ENCODE measurements at regions not wholly inside any gene's neighbourhood (a gene's known extent, or its start where the extent isn't known, plus 50 kb on each side); places are given as distances from the start of the nearest gene placed in this dataset.

DNA sequence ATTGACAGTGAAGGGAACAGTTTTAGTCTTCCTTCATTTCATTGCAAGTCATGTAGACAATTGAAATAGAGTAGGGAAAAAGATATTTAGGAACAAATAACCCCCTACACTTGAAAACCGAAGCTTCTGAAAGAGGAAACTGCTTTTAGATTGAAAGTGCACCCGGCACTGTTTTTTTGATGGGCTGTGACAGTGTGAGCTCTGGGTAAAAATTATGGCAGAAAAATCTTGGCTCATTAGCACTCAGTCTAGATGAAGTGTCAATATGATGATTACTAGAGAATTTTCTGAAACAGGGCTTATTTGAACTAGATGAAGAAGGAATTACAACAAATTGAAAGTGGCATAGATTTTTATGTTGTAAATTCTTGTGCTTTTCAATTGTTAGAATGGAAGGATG is 1132.4 kb downstream of the RAPGEF2 start:
- Mint-ChIP-seq H3K27me3 (no peaks in the 10 kb centered on the region), H3K27ac (no peak overlapping the region), H3K36me3 (ENCODE audit: low read depth) (no peaks in the 10 kb centered on the region), H3K4me1 (no peaks in the 10 kb centered on the region), H3K4me3 (no peak overlapping the region)
- no peak for DNase-seq
- no peak for ATAC-seq
- no peaks in the 10 kb centered on the region for H3K9me3 ChIP-seq (ENCODE audit: control insufficient read depth, low read length, poor library complexity, severe bottlenecking)

- no peak for DNase-seq
- H3K27ac Mint-ChIP-seq: no peak overlapping the region
- no peaks in the 10 kb centered on the region for H3K27me3 Mint-ChIP-seq
- H3K4me1 Mint-ChIP-seq: no peaks in the 10 kb centered on the region
- no peak overlapping the region for H3K4me3 Mint-ChIP-seq
- H3K36me3 Mint-ChIP-seq (ENCODE audit: low read depth): no peaks in the 10 kb centered on the region
- no peak for ATAC-seq
- no peaks in the 10 kb centered on the region for H3K9me3 ChIP-seq (ENCODE audit: control insufficient read depth, low read length, poor library complexity, severe bottlenecking)
Measured at GRCh38 chr4:160235771-160236170, 1132.9 kb downstream of the RAPGEF2 start.

- Mint-ChIP-seq H3K4me3 (no peak overlapping the region), H3K27me3 (no peaks in the 10 kb centered on the region), H3K4me1 (no peaks in the 10 kb centered on the region), H3K36me3 (ENCODE audit: low read depth) (no peaks in the 10 kb centered on the region), H3K27ac (no peak overlapping the region)
- ATAC-seq (no peak), DNase-seq (no peak)
- H3K9me3 ChIP-seq (ENCODE audit: control insufficient read depth, low read length, poor library complexity, severe bottlenecking): no peaks in the 10 kb centered on the region
Measured at GRCh38 chr4:160238790-160239189, 1135.9 kb downstream of the RAPGEF2 start.

DNA sequence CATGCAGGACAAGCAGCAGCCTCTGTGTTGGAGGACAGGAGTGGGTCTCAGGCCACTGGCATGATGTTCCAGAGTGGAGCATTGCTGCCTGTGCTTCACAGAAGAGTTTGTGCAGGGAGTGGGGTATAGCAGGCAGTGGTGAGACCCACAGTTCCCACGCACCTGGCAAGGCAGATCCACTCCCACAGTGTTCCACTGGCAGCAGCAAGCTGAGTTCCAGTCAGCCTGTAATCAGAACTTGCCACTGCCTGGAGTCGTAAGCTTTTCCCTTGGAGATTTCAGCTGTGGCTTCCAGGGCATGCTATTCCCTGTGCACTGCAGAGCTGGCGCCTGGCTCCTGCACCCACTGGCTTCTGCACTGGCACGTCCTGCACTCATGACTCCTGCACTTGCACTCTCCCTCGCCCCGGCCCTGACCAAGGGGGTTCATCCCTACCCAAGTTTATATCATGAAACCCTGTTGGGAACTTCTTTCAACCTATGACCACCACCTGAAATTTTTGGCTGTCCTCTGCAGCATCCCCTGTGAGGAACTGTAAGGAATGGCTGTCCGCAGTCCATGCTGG is 1144.3 kb downstream of the RAPGEF2 start:
- H3K9me3 ChIP-seq (ENCODE audit: control insufficient read depth, low read length, poor library complexity, severe bottlenecking): no peaks in the 10 kb centered on the region
- Mint-ChIP-seq H3K4me3 (no peak overlapping the region), H3K36me3 (ENCODE audit: low read depth) (no peaks in the 10 kb centered on the region), H3K4me1 (no peaks in the 10 kb centered on the region), H3K27me3 (no peaks in the 10 kb centered on the region), H3K27ac (no peak overlapping the region)
- ATAC-seq: no peak
- DNase-seq: no peak

DNA sequence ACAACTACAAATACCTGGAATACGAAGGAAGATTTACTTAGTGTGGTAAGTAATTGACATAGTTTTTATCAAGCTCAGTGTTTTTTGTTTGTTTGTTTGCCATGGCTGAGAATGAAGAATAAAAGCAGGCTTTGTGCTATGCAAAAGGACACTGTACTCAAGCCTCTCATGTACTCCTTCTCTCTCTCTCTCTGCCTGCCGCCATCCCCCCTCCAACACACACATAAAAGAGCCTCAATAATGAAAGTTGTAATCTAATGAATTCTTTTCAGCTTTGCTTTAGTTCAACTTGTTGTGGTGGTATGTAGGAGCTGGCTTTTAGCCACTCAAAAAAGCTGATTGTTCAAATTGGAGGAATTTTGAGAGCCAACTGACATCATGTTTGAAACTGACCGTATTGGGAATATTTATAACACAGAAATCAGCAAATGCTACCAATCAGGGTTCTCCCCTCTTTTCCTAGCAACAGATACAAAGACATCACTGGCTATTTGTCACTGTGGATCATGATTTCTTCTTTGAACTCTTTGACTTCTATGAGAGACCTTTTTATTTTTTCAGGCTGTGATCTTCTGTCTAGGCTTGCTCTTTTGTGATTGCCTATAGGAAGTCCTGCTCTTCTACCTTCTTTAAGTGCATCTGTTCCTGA is 1148.8 kb downstream of the RAPGEF2 start:
- H3K27ac Mint-ChIP-seq: no peak overlapping the region
- DNase-seq: no peak
- ATAC-seq: no peak
- no peak overlapping the region for H3K4me3 Mint-ChIP-seq
- H3K27me3 Mint-ChIP-seq: no peaks in the 10 kb centered on the region
- H3K36me3 Mint-ChIP-seq (ENCODE audit: low read depth): no peaks in the 10 kb centered on the region
- H3K9me3 ChIP-seq (ENCODE audit: control insufficient read depth, low read length, poor library complexity, severe bottlenecking): no peaks in the 10 kb centered on the region
- H3K4me1 Mint-ChIP-seq: no peaks in the 10 kb centered on the region

DNA sequence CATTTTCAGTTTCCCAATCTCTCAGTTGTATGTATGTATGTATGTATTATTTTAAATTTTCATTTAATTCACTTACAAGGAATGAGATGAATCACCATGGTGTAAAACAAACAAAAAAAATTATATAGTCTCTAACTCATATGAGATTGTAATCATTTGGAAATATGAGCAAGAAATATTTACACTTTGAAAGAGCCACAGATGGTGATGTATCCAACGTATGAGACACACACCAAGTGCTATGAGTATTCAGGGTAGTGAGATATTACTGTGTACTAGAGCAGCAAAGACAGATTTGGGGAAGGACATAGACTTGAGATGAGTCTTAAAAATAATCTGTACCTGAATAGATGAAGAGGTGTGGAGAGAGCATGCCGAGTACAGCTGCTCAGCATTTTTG is 1154.4 kb downstream of the RAPGEF2 start:
- Mint-ChIP-seq H3K4me3 (no peak overlapping the region), H3K27ac (no peak overlapping the region), H3K36me3 (ENCODE audit: low read depth) (no peaks in the 10 kb centered on the region), H3K4me1 (no peaks in the 10 kb centered on the region), H3K27me3 (no peaks in the 10 kb centered on the region)
- H3K9me3 ChIP-seq (ENCODE audit: control insufficient read depth, low read length, poor library complexity, severe bottlenecking): no peaks in the 10 kb centered on the region
- DNase-seq (no peak), ATAC-seq (no peak)

DNA sequence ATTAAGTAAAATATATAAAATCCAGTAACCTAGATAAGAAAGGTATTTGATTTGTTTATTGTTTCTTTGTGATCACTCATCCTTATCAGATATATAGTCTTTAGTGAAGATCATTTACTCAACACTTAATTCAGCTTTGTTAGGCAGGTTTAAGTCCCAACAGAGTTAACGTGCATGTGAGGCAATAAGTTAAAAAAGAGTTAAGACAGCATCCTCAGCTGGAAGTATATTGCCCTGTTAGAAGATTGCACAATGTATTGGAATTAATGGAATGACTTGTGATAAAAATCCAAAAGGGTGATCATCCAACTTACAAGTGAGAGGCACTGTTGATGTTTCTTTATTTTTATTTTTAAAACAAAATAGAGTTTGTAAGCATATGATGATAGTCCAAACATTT is 1162.1 kb downstream of the RAPGEF2 start:
- H3K9me3 ChIP-seq (ENCODE audit: control insufficient read depth, low read length, poor library complexity, severe bottlenecking): no peaks in the 10 kb centered on the region
- Mint-ChIP-seq H3K36me3 (ENCODE audit: low read depth) (no peaks in the 10 kb centered on the region), H3K4me3 (no peak overlapping the region), H3K27me3 (no peaks in the 10 kb centered on the region), H3K27ac (no peak overlapping the region), H3K4me1 (no peaks in the 10 kb centered on the region)
- ATAC-seq (no peak), DNase-seq (no peak)

GRCh38 chr4:160265836-160266235 is 1163.0 kb downstream of the RAPGEF2 start:
- Mint-ChIP-seq H3K27ac (no peak overlapping the region), H3K4me1 (no peaks in the 10 kb centered on the region), H3K36me3 (ENCODE audit: low read depth) (no peaks in the 10 kb centered on the region), H3K4me3 (no peak overlapping the region), H3K27me3 (no peaks in the 10 kb centered on the region)
- ATAC-seq (no peak), DNase-seq (no peak)
- H3K9me3 ChIP-seq (ENCODE audit: control insufficient read depth, low read length, poor library complexity, severe bottlenecking): no peaks in the 10 kb centered on the region

DNA sequence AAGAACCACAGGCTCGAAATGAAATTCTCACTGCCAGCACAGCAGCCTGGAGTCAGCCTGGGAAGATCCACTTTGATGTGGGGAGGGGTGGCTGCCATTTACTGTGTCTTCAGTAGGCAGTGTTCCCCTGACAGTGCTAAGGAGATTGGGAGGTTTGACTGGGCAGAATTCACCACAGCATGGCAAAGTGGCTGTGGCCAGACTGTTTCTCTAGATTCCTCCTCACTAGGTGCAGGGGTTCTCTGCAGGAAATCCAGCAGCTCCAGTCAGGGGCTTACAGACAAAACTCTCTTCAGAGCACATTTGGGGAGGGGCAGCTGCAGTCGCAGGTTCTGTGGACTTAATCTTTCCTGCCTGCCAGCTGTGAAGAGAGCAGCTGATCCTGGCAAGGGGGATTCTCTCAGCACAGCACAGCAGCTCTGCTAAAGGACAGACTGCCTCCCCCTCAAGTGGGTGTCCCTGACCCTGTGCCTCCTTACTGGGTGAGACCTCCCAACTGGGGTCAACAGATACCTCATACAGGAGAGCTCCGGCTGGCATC is 1174.0 kb downstream of the RAPGEF2 start:
- no peaks in the 10 kb centered on the region for H3K9me3 ChIP-seq (ENCODE audit: control insufficient read depth, low read length, poor library complexity, severe bottlenecking)
- no peak overlapping the region for H3K27ac Mint-ChIP-seq
- H3K27me3 Mint-ChIP-seq: no peaks in the 10 kb centered on the region
- DNase-seq (no peak), ATAC-seq (no peak)
- no peaks in the 10 kb centered on the region for H3K36me3 Mint-ChIP-seq (ENCODE audit: low read depth)
- no peak overlapping the region for H3K4me3 Mint-ChIP-seq
- no peaks in the 10 kb centered on the region for H3K4me1 Mint-ChIP-seq

- ATAC-seq (no peak), DNase-seq (no peak)
- no peak overlapping the region for H3K4me3 Mint-ChIP-seq
- no peaks in the 10 kb centered on the region for H3K36me3 Mint-ChIP-seq (ENCODE audit: low read depth)
- no peaks in the 10 kb centered on the region for H3K4me1 Mint-ChIP-seq
- no peaks in the 10 kb centered on the region for H3K27me3 Mint-ChIP-seq
- no peaks in the 10 kb centered on the region for H3K9me3 ChIP-seq (ENCODE audit: control insufficient read depth, low read length, poor library complexity, severe bottlenecking)
- H3K27ac Mint-ChIP-seq: no peak overlapping the region
Measured at GRCh38 chr4:160283081-160283480, 1180.2 kb downstream of the RAPGEF2 start.

- H3K4me1 Mint-ChIP-seq: no peaks in the 10 kb centered on the region
- H3K36me3 Mint-ChIP-seq (ENCODE audit: low read depth): no peaks in the 10 kb centered on the region
- no peaks in the 10 kb centered on the region for H3K27me3 Mint-ChIP-seq
- no peaks in the 10 kb centered on the region for H3K9me3 ChIP-seq (ENCODE audit: control insufficient read depth, low read length, poor library complexity, severe bottlenecking)
- no peak for DNase-seq
- H3K27ac Mint-ChIP-seq: no peak overlapping the region
- ATAC-seq: no peak
- H3K4me3 Mint-ChIP-seq: no peak overlapping the region
Measured at GRCh38 chr4:160284516-160284915, 1181.6 kb downstream of the RAPGEF2 start.

DNA sequence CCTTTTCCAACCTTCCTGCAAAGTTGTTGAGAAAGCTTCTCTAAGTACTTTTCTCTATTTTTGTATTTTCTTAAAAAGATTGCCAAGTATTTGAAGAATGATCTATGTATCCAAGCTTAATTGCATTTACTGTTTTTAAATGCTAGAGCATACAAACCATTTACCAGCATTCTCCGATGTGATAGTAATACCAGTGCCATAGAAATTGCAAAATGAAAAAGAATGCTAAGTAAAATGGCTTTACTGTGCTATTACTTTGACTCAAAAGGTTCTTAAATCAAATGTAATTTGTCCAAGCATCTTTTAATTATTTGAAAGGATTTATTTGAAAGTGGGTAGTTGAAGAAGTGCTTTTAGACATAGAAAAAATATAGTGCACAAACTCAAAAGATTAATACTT is 1183.2 kb downstream of the RAPGEF2 start:
- ATAC-seq (no peak), DNase-seq (no peak)
- Mint-ChIP-seq H3K4me1 (no peaks in the 10 kb centered on the region), H3K27ac (no peak overlapping the region), H3K4me3 (no peak overlapping the region), H3K27me3 (no peaks in the 10 kb centered on the region), H3K36me3 (ENCODE audit: low read depth) (no peaks in the 10 kb centered on the region)
- no peaks in the 10 kb centered on the region for H3K9me3 ChIP-seq (ENCODE audit: control insufficient read depth, low read length, poor library complexity, severe bottlenecking)

- ATAC-seq: no peak
- no peak for DNase-seq
- H3K9me3 ChIP-seq (ENCODE audit: control insufficient read depth, low read length, poor library complexity, severe bottlenecking): no peaks in the 10 kb centered on the region
- H3K27me3 Mint-ChIP-seq: no peaks in the 10 kb centered on the region
- no peak overlapping the region for H3K27ac Mint-ChIP-seq
- H3K4me3 Mint-ChIP-seq: no peak overlapping the region
- no peaks in the 10 kb centered on the region for H3K4me1 Mint-ChIP-seq
- no peaks in the 10 kb centered on the region for H3K36me3 Mint-ChIP-seq (ENCODE audit: low read depth)
Measured at GRCh38 chr4:160296476-160296875, 1193.6 kb downstream of the RAPGEF2 start.

GRCh38 chr4:160299177-160299576 is 1196.3 kb downstream of the RAPGEF2 start:
- no peak overlapping the region for H3K27ac Mint-ChIP-seq
- no peaks in the 10 kb centered on the region for H3K4me1 Mint-ChIP-seq
- ATAC-seq (no peak), DNase-seq (no peak)
- H3K27me3 Mint-ChIP-seq: no peaks in the 10 kb centered on the region
- no peak overlapping the region for H3K4me3 Mint-ChIP-seq
- H3K36me3 Mint-ChIP-seq (ENCODE audit: low read depth): no peaks in the 10 kb centered on the region
- H3K9me3 ChIP-seq (ENCODE audit: control insufficient read depth, low read length, poor library complexity, severe bottlenecking): no peaks in the 10 kb centered on the region
